GM19239 (cell line): ENCODE measurements at regions not wholly inside any gene's neighbourhood (a gene's known extent, or its start where the extent isn't known, plus 50 kb on each side); places are given as distances from the start of the nearest gene placed in this dataset.

Experiments used
- DNase-seq: peaks from one replicate; pipeline ENCODE4 v3.0.0; 2011; ENCODE audit warnings: low spot score; ENCODE audit not compliant: insufficient read length
- FAIRE-seq: peaks from 2 replicates; lab custom pipeline; 2011; peaks lifted over from hg19 to GRCh38; lab: Jason Lieb, UNC

- no peak for DNase-seq
- FAIRE-seq, result no peak
Observed at GRCh38 chr7:34451183-34451582, 206.8 kb upstream of the NPSR1 start.

- DNase-seq (no peak), FAIRE-seq (no peak)
Observed at GRCh38 chr7:34451923-34452322, 206.1 kb upstream of the NPSR1 start.

- no peak for DNase-seq
- no peak for FAIRE-seq
Observed at GRCh38 chr7:34452363-34452762, 205.7 kb upstream of the NPSR1 start.

GRCh38 chr7:34453150-34453549 is 204.9 kb upstream of the NPSR1 start:
- DNase-seq, result no peak
- FAIRE-seq, result no peak

GRCh38 chr7:34454381-34454780 is 203.6 kb upstream of the NPSR1 start:
- DNase-seq (no peak), FAIRE-seq (no peak)

- FAIRE-seq, result no peak
- no peak for DNase-seq
Observed at GRCh38 chr7:34457329-34457728, 200.7 kb upstream of the NPSR1 start.

- DNase-seq (no peak), FAIRE-seq (no peak)
Observed at GRCh38 chr7:34463830-34464229, 194.2 kb upstream of the NPSR1 start.

GRCh38 chr7:34471844-34472243 is 186.2 kb upstream of the NPSR1 start:
- FAIRE-seq (no peak), DNase-seq (no peak)

GRCh38 chr7:34486371-34486770 is 171.6 kb upstream of the NPSR1 start:
- DNase-seq (no peak), FAIRE-seq (no peak)

- DNase-seq, result no peak
- no peak for FAIRE-seq
Observed at GRCh38 chr7:34487391-34488115, 170.5 kb upstream of the NPSR1 start.

GRCh38 chr7:34488766-34489165 is 169.3 kb upstream of the NPSR1 start:
- DNase-seq (no peak), FAIRE-seq (no peak)

- DNase-seq (no peak), FAIRE-seq (no peak)
Observed at GRCh38 chr7:34491899-34492298, 166.1 kb upstream of the NPSR1 start.

GRCh38 chr7:34493752-34494151 is 164.3 kb upstream of the NPSR1 start:
- no peak for FAIRE-seq
- DNase-seq, result no peak

- FAIRE-seq, result no peak
- DNase-seq, result no peak
Observed at GRCh38 chr7:34497153-34497777, 160.8 kb upstream of the NPSR1 start.

GRCh38 chr7:34501156-34501555 is 156.9 kb upstream of the NPSR1 start:
- DNase-seq (no peak), FAIRE-seq (no peak)

- FAIRE-seq (no peak), DNase-seq (no peak)
Observed at GRCh38 chr7:34507191-34507590, 150.8 kb upstream of the NPSR1 start.

- no peak for FAIRE-seq
- no peak for DNase-seq
Observed at GRCh38 chr7:34523226-34523918, 134.6 kb upstream of the NPSR1 start.

- DNase-seq (no peak), FAIRE-seq (no peak)
Observed at GRCh38 chr7:34530259-34530658, 127.8 kb upstream of the NPSR1 start.

GRCh38 chr7:34539003-34539402 is 119.0 kb upstream of the NPSR1 start:
- DNase-seq, result no peak
- FAIRE-seq, result no peak

GRCh38 chr7:34544621-34545020 is 113.4 kb upstream of the NPSR1 start:
- DNase-seq (no peak), FAIRE-seq (no peak)

GRCh38 chr7:34550996-34551395 is 107.0 kb upstream of the NPSR1 start:
- no peak for FAIRE-seq
- no peak for DNase-seq
